KMS-11 (cell line): ENCODE measurements at regions not wholly inside any gene's neighbourhood (a gene's known extent, or its start where the extent isn't known, plus 50 kb on each side); places are given as distances from the start of the nearest gene placed in this dataset.

Source experiments
- H2AFZ ChIP-seq: fragments of 200-600 bp; sonication (generic); 2 replicates; pipeline ENCODE4 v1.6.1; 2016; ENCODE audit warnings: antibody characterized with exemption, mixed run types, low read depth
- H3K27ac ChIP-seq: fragments of 200-600 bp; sonication (generic); 2 replicates; pipeline ENCODE4 v1.6.1; 2016; ENCODE audit warnings: mild to moderate bottlenecking, mixed run types
- H3K27me3 ChIP-seq: fragments of 200-600 bp; sonication (generic); 2 replicates; pipeline ENCODE4 v1.6.1; 2017; ENCODE audit warnings: mild to moderate bottlenecking, low read depth, mixed run types, moderate library complexity; ENCODE audit not compliant: insufficient read depth
- H3K36me3 ChIP-seq: fragments of 200-600 bp; sonication (generic); 2 replicates; pipeline ENCODE4 v1.6.1; 2017; ENCODE audit warnings: mild to moderate bottlenecking, mixed run types; ENCODE audit not compliant: insufficient read depth
- H3K4me1 ChIP-seq: fragments of 200-600 bp; sonication (generic); 2 replicates; pipeline ENCODE4 v1.6.1; 2016; ENCODE audit warnings: mild to moderate bottlenecking, low read depth, mixed run types; ENCODE audit not compliant: poor library complexity, severe bottlenecking
- H3K4me2 ChIP-seq: fragments of 200-600 bp; sonication (generic); 2 replicates; pipeline ENCODE4 v1.7.0; 2016; ENCODE audit warnings: mild to moderate bottlenecking, mixed run types
- H3K4me3 ChIP-seq: fragments of 200-600 bp; sonication (generic); IDR thresholded peaks from 2 replicates; pipeline ENCODE4 v1.6.1; 2017; ENCODE audit warnings: low read depth, low read length, mixed read lengths; ENCODE audit not compliant: insufficient read depth
- H3K79me2 ChIP-seq: fragments of 200-600 bp; sonication (generic); 2 replicates; pipeline ENCODE4 v1.6.1; 2016; ENCODE audit warnings: low read depth, mixed run types; ENCODE audit not compliant: insufficient read depth
- H3K9ac ChIP-seq: fragments of 200-600 bp; sonication (generic); 2 replicates; pipeline ENCODE4 v1.6.1; 2016; ENCODE audit warnings: mild to moderate bottlenecking, mixed run types
- H4K20me1 ChIP-seq: fragments of 200-600 bp; sonication (generic); 2 replicates; pipeline ENCODE4 v1.6.1; 2016; ENCODE audit warnings: mild to moderate bottlenecking, mixed run types; ENCODE audit not compliant: insufficient read depth
- CTCF ChIP-seq: fragments of 200-600 bp; sonication (generic); conservative IDR thresholded peaks from 2 replicates; pipeline ENCODE4 v1.6.1; 2017; ENCODE audit warnings: low read depth, mild to moderate bottlenecking, antibody characterized with exemption, low read length, moderate library complexity, mixed read lengths

GRCh38 chr13:89940383-89940782 is 1407.1 kb upstream of the MIR17HG start:
- H3K36me3 ChIP-seq = no peaks in the 10 kb centered on the region
- H3K4me1 ChIP-seq = no peaks in the 10 kb centered on the region
- no peak overlapping the region for H3K4me2 ChIP-seq

GRCh38 chr13:89943139-89943538 is 1404.3 kb upstream of the MIR17HG start:
- TF ChIP-seq CTCF = no peak
- no peaks in the 10 kb centered on the region for H3K4me1 ChIP-seq
- no peaks in the 10 kb centered on the region for H3K27me3 ChIP-seq
- H3K4me3 ChIP-seq = no peak overlapping the region
- no peak overlapping the region for H3K27ac ChIP-seq
- H3K79me2 ChIP-seq = no peaks in the 10 kb centered on the region
- no peak overlapping the region for H3K9ac ChIP-seq
- no peaks in the 10 kb centered on the region for H4K20me1 ChIP-seq
- H3K36me3 ChIP-seq = no peaks in the 10 kb centered on the region
- no peak overlapping the region for H3K4me2 ChIP-seq
- H2AFZ ChIP-seq = no peak overlapping the region

More at GRCh38 chr13:89940383-89940782, 1407.1 kb upstream of the MIR17HG start:
- no peak overlapping the region for H3K4me3 ChIP-seq
- H4K20me1 ChIP-seq = no peaks in the 10 kb centered on the region
- no peaks in the 10 kb centered on the region for H3K79me2 ChIP-seq
- H3K9ac ChIP-seq = no peak overlapping the region
- no peak for TF ChIP-seq CTCF
- H3K27ac ChIP-seq = no peak overlapping the region
- H2AFZ ChIP-seq = no peak overlapping the region
- H3K27me3 ChIP-seq = no peaks in the 10 kb centered on the region

- no peak overlapping the region for H3K4me3 ChIP-seq
- H3K27ac ChIP-seq = no peak overlapping the region
- H3K79me2 ChIP-seq = no peaks in the 10 kb centered on the region
- no peak overlapping the region for H3K9ac ChIP-seq
- no peak for TF ChIP-seq CTCF
- no peak overlapping the region for H2AFZ ChIP-seq
- no peaks in the 10 kb centered on the region for H4K20me1 ChIP-seq
- H3K36me3 ChIP-seq = no peaks in the 10 kb centered on the region
- H3K4me1 ChIP-seq = no peaks in the 10 kb centered on the region
- no peak overlapping the region for H3K4me2 ChIP-seq
- H3K27me3 ChIP-seq = no peaks in the 10 kb centered on the region
These were observed 1397.3 kb upstream of the MIR17HG start for GRCh38 chr13:89950225-89950624.

GRCh38 chr13:89951341-89951740 is 1396.1 kb upstream of the MIR17HG start:
- H3K4me2 ChIP-seq = no peak overlapping the region
- H2AFZ ChIP-seq = no peak overlapping the region
- H3K36me3 ChIP-seq = no peaks in the 10 kb centered on the region
- no peaks in the 10 kb centered on the region for H3K27me3 ChIP-seq
- no peak overlapping the region for H3K9ac ChIP-seq
- no peaks in the 10 kb centered on the region for H3K79me2 ChIP-seq
- H3K4me1 ChIP-seq = no peaks in the 10 kb centered on the region
- no peak for TF ChIP-seq CTCF
- no peak overlapping the region for H3K4me3 ChIP-seq
- H3K27ac ChIP-seq = no peak overlapping the region
- no peaks in the 10 kb centered on the region for H4K20me1 ChIP-seq
